Fibroblast of lung (primary cell): ENCODE measurements at regions not wholly inside any gene's neighbourhood (a gene's known extent, or its start where the extent isn't known, plus 50 kb on each side); places are given as distances from the start of the nearest gene placed in this dataset.
A peak's percentile ranks its signal among the peaks of the same experiment; 100 is the strongest.

Source experiments
- DNase-seq, 2 donors: peaks; one replicate each; pipeline versions ENCODE4 v3.0.0 to v3.0.0-alpha.2; 2010; ENCODE audit warnings: low read depth in 2 of 2
- H2AFZ ChIP-seq: 2 replicates; pipeline ENCODE4 v1.5.1; 2012; ENCODE audit warnings: low read length, control low read depth, inconsistent platforms
- H3K27ac ChIP-seq: 2 replicates; pipeline ENCODE4 v1.5.1; 2011; ENCODE audit warnings: low read length, control low read depth; ENCODE audit not compliant: insufficient read depth
- H3K27me3 ChIP-seq: 2 replicates; pipeline ENCODE4 v1.5.1; 2011; ENCODE audit warnings: mild to moderate bottlenecking, low read length; ENCODE audit not compliant: control insufficient read depth, insufficient read depth
- H3K36me3 ChIP-seq: 2 replicates; pipeline ENCODE4 v1.5.1; 2011; ENCODE audit warnings: low read length; ENCODE audit not compliant: control insufficient read depth, insufficient read depth
- H3K4me1 ChIP-seq: 2 replicates; pipeline ENCODE4 v1.5.1; 2011; ENCODE audit warnings: low read length; ENCODE audit not compliant: control insufficient read depth, insufficient read depth; ENCODE audit errors: extremely low read depth
- H3K4me2 ChIP-seq: 2 replicates; pipeline ENCODE4 v1.5.1; 2011; ENCODE audit warnings: low read length, control low read depth; ENCODE audit not compliant: insufficient read depth; ENCODE audit errors: extremely low read depth
- H3K4me3 ChIP-seq, 4 experiments: fragments of 200-600 bp in 1 of 4; sonication (generic) in 1 of 4; replicated peaks in 1 of 4; 2 replicates each; pipeline ENCODE4 v1.5.1; 2011 to 2016; ENCODE audit warnings: low read length in 4 of 4, low read depth in 3 of 4, mild to moderate bottlenecking in 3 of 4, control low read depth in 2 of 4, inconsistent platforms in 1 of 4, mixed read lengths in 1 of 4; ENCODE audit not compliant: insufficient read depth in 1 of 4; ENCODE audit errors: control extremely low read depth in 1 of 4
- H3K79me2 ChIP-seq: 2 replicates; pipeline ENCODE4 v1.5.1; 2012; ENCODE audit warnings: mild to moderate bottlenecking, low read length, inconsistent platforms; ENCODE audit not compliant: control insufficient read depth, insufficient read depth
- H3K9ac ChIP-seq: 2 replicates; pipeline ENCODE4 v1.5.1; 2011; ENCODE audit warnings: mild to moderate bottlenecking, low read length, control low read depth; ENCODE audit not compliant: insufficient read depth
- H3K9me3 ChIP-seq: 2 replicates; pipeline ENCODE4 v1.5.1; 2012; ENCODE audit warnings: low read depth, low read length; ENCODE audit not compliant: control insufficient read depth, insufficient read depth
- H4K20me1 ChIP-seq: 2 replicates; pipeline ENCODE4 v1.5.1; 2011; ENCODE audit warnings: low read length; ENCODE audit not compliant: control insufficient read depth, insufficient read depth; ENCODE audit errors: extremely low read depth
- CTCF ChIP-seq, 2 donors: IDR thresholded peaks in 1 of 2; conservative IDR thresholded peaks in 1 of 2; 1 replicate in 1 of 2; 2 replicates in 1 of 2; pipeline ENCODE4 v1.5.1; 2011 to 2012; ENCODE audit warnings: low read length in 2 of 2, control low read depth in 1 of 2, inconsistent platforms in 1 of 2, low read depth in 1 of 2, mild to moderate bottlenecking in 1 of 2
- EZH2 ChIP-seq: IDR thresholded peaks from 2 replicates; pipeline ENCODE4 v1.5.1; 2012; ENCODE audit warnings: low read length, control low read depth, mild to moderate bottlenecking; ENCODE audit errors: missing control alignments

- Histone ChIP-seq H3K4me2 (no peak overlapping the region), H3K27ac (no peak overlapping the region), H3K4me1 (no peaks in the 10 kb centered on the region), H3K79me2 (no peaks in the 10 kb centered on the region), H2AFZ (no peak overlapping the region), H3K27me3 (no peaks in the 10 kb centered on the region), H3K9ac (no peak overlapping the region), H3K9me3 (no peaks in the 10 kb centered on the region), H3K36me3 (no peaks in the 10 kb centered on the region), H3K4me3 (no peak overlapping the region), H4K20me1 (no peaks in the 10 kb centered on the region)
- peak; percentile 80 to 82 for DNase-seq
- TF ChIP-seq CTCF (conservative IDR thresholded peaks at IDR 0.05 in 1 of 2, IDR thresholded peaks at IDR 0.05 in 1 of 2; ENCODE audit: low read depth in 1 of 2, low read length in 2 of 2) (no peak), EZH2 (no peak)
Observed at GRCh38 chr7:13540429-13540828, 449.0 kb downstream of the ETV1 start.

- Histone ChIP-seq H3K4me1 (no peaks in the 10 kb centered on the region), H3K36me3 (no peaks in the 10 kb centered on the region), H3K4me2 (no peak overlapping the region), H3K4me3 (no peak overlapping the region), H4K20me1 (no peaks in the 10 kb centered on the region), H3K9me3 (no peaks in the 10 kb centered on the region), H2AFZ (no peak overlapping the region), H3K27me3 (no peaks in the 10 kb centered on the region), H3K79me2 (no peaks in the 10 kb centered on the region), H3K9ac (no peak overlapping the region), H3K27ac (no peak overlapping the region)
- DNase-seq, result peak; percentile 25 to 36
- TF ChIP-seq CTCF (conservative IDR thresholded peaks at IDR 0.05 in 1 of 2, IDR thresholded peaks at IDR 0.05 in 1 of 2; ENCODE audit: low read depth in 1 of 2, low read length in 2 of 2) (no peak), EZH2 (no peak)
Observed at GRCh38 chr7:13541326-13541725, 448.1 kb downstream of the ETV1 start.

DNA sequence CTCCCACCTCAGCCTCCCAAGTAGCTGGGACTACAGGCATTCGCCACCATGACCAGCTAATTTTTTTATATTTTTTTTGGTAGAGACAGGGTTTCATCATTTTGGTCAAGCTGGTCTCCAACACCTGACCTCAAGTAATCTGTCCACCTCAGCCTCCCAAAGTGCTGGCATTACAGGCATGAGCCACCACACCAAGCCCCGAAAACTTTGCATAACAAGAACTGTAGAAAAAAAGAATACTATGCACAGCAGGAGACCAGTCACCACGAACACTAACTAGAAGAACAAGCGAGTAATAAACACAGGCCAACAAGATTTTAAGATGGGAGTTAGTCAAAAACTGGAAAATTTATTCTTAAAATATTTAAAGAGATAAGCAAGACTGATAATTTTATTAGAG is 447.0 kb downstream of the ETV1 start:
- DNase-seq, result no peak
- Histone ChIP-seq H3K9ac (no peak overlapping the region), H3K36me3 (no peaks in the 10 kb centered on the region), H3K4me3 (no peak overlapping the region), H2AFZ (no peak overlapping the region), H3K4me2 (no peak overlapping the region), H3K27me3 (no peaks in the 10 kb centered on the region), H3K79me2 (no peaks in the 10 kb centered on the region), H3K4me1 (no peaks in the 10 kb centered on the region), H4K20me1 (no peaks in the 10 kb centered on the region), H3K27ac (no peak overlapping the region), H3K9me3 (no peaks in the 10 kb centered on the region)
- TF ChIP-seq EZH2 (no peak), CTCF (conservative IDR thresholded peaks at IDR 0.05 in 1 of 2, IDR thresholded peaks at IDR 0.05 in 1 of 2; ENCODE audit: low read depth in 1 of 2, low read length in 2 of 2) (no peak)
